ENCODE measurements at regions not wholly inside any gene's neighbourhood (a gene's known extent, or its start where the extent isn't known, plus 50 kb on each side); places are given as distances from the start of the nearest gene placed in this dataset.

DNA sequence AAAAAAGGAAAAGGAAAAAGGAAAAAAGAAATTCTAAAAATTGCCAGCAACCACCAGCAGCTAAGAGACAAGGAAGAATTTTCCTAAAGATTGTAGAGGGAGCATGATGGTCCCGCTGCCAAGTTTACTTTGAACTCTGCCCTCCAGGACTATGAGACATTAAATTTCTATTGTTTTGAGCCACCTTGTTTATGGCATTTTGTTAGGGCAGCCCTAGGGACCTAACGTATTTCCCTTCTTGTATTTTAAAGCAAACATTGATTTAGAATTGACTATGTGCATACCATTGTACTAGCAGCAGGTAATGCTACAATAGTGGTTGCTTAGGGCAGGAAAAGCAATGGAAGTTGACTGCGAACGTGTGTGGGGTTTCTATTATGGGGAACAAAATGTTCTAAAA, 1414.2 kb downstream of the EFNB2 start:
- TF ChIP-seq, protein P1, sequence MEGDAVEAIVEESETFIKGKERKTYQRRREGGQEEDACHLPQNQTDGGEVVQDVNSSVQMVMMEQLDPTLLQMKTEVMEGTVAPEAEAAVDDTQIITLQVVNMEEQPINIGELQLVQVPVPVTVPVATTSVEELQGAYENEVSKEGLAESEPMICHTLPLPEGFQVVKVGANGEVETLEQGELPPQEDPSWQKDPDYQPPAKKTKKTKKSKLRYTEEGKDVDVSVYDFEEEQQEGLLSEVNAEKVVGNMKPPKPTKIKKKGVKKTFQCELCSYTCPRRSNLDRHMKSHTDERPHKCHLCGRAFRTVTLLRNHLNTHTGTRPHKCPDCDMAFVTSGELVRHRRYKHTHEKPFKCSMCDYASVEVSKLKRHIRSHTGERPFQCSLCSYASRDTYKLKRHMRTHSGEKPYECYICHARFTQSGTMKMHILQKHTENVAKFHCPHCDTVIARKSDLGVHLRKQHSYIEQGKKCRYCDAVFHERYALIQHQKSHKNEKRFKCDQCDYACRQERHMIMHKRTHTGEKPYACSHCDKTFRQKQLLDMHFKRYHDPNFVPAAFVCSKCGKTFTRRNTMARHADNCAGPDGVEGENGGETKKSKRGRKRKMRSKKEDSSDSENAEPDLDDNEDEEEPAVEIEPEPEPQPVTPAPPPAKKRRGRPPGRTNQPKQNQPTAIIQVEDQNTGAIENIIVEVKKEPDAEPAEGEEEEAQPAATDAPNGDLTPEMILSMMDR (IDR thresholded peaks at IDR 0.05; ENCODE audit: borderline replicate concordance, extremely low read depth, low read length, poor library complexity, severe bottlenecking): no peak
- TF ChIP-seq EZH2 (IDR thresholded peaks at IDR 0.05; ENCODE audit: borderline replicate concordance, low read depth, low read length, severe bottlenecking): no peak
